AG08395 (cell line): ENCODE measurements at regions not wholly inside any gene's neighbourhood (a gene's known extent, or its start where the extent isn't known, plus 50 kb on each side); places are given as distances from the start of the nearest gene placed in this dataset.

ENCODE experiments used
- DNase-seq: peaks from one replicate; pipeline ENCODE4 v3.0.0; 2012; ENCODE audit warnings: mixed read lengths, low spot score

GRCh38 chr2:76579911-76580310 lies 869.2 kb upstream of the GCFC2 start:
- no peak for DNase-seq

- no peak for DNase-seq
Observed at GRCh38 chr2:76572981-76573380, 862.3 kb upstream of the GCFC2 start.

DNA sequence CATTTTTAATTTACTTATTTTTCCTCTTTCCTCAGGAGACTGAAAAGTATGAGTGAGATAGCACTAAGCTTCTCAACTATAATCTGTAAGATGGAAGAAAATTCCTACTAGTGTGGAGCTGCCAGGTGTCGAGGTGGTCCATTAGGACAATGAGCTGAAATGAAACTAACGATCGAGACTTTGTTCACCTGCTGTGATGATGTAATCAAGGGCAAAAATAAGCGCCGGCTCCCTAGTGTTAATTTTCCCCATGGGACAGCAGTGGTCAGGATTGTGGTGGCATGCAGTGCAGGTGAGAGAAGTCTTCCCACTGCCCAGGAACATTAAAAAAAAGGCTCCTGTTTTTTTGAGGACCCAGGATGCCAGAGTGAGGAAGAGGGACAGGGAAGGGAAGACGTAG lies 859.1 kb upstream of the GCFC2 start:
- DNase-seq: no peak

- DNase-seq: no peak
Observed at GRCh38 chr2:76567478-76567877, 856.8 kb upstream of the GCFC2 start.

- no peak for DNase-seq
Observed at GRCh38 chr2:76564734-76565133, 854.0 kb upstream of the GCFC2 start.

DNA sequence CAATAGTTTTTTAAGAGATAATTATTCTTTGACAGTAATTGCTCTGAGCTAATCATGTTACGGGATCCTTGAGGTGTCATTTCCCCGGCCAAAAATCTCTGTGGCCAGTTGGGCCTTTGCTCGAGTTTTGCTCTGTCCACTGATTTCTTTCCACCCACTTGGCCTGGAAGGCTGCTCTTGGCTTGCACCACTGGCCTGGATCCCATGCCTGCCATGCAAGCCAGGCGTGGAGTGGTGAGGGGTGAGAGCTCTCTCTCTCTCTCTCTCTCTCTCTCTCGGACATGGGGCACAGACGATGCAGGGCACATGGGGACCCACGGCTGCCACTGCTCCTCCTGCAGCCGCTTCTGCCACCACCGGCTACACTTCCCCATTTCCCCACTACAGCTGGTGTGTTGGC lies 853.0 kb upstream of the GCFC2 start:
- no peak for DNase-seq

GRCh38 chr2:76558157-76558556 lies 847.4 kb upstream of the GCFC2 start:
- no peak for DNase-seq

DNA sequence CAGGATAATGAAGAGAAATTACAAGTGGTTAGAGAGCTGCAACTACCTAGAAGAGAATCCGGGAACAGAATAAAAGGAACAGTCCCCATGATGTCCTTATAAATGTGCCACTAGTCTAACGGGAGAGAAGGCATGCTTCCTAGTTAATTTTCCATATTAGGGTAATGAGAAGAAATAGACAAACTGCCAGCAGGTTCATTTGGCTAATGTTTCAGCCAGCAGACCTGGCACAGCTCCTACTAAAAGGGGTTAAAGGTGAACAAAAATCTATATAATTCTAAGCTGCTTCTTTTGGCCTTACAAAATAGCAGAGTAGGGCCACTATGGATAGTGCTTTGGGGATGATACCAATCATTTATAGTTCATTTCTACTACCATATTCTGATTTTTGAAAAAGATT lies 845.3 kb upstream of the GCFC2 start:
- DNase-seq: no peak

DNA sequence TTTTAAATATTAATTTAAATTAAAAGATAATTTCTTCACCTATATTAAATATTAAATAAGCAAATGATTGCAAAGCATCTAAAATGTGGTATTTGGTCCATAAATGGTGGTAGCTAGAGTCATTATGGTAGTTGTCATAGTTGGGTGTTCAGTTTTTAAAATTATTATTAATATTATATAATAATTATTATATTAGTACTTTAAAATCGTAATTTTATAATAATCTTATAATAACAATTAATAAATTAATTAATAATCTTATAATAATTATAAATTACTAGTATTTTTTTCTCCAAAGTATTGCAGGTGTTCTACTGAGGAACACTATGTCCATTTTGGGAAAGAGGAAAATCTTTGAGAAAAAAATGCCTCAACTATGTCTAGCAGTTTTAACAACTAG lies 835.5 kb upstream of the GCFC2 start:
- DNase-seq: no peak

DNA sequence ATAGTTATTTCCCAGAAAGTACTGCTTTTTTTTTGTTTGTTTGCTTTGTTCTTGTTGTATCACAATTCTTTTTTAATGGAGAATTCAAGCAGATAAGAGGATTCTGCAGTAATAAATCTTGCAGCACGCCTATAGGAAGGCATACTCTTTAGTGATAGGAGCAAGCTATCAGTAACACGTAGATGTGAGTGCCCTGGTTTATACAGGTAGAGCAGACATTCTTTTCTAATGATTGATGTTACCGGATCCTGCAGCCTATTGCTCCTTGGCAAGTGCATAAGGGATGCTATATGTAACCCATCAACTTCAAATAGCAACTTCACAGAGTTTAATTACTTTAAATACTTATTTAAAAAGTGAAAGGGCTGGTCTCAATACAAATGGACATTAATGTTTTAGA lies 834.2 kb upstream of the GCFC2 start:
- no peak for DNase-seq

DNA sequence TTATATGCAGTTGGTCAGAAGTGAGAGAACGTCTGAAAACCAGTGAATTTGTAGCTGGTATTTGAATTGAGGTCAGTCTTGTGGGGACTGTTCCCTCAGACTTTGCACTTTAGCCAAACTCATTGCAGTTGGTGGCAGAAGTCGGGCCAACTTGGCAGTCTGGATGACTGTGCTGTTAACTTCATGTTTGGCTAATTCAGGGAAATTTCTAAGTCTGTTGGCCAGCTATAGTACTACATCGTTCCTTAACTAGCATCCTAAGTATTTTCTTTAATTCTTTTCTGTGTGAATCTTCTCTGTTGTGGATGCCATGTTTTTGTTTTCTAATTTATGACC lies 806.8 kb upstream of the GCFC2 start:
- DNase-seq: no peak

GRCh38 chr2:76516861-76517573 lies 806.3 kb upstream of the GCFC2 start:
- DNase-seq: no peak

GRCh38 chr2:76512201-76512820 lies 801.6 kb upstream of the GCFC2 start:
- no peak for DNase-seq

- no peak for DNase-seq
Observed at GRCh38 chr2:76506538-76506937, 795.8 kb upstream of the GCFC2 start.

GRCh38 chr2:76501641-76502040 lies 790.9 kb upstream of the GCFC2 start:
- no peak for DNase-seq

DNA sequence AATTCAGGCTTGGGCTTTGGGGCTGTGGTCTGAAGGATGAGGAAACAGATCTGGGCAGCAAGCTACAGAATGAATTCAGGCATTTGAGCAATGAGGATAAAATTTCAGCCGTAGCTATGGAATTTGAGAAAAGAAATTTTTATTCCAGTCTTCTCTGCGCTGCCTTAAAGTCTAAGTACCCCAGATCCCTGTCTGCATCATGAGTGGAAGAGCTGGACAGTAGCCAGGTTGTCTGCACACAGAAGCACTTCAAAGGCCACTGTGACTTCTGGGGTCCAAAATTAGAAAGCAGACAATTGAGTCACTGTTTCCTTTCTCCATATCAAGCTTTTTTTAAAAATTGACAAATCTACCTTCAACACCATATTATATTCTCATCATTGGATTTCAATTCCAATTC lies 787.6 kb upstream of the GCFC2 start:
- no peak for DNase-seq

- DNase-seq: no peak
Observed at GRCh38 chr2:76491503-76491902, 780.8 kb upstream of the GCFC2 start.

DNA sequence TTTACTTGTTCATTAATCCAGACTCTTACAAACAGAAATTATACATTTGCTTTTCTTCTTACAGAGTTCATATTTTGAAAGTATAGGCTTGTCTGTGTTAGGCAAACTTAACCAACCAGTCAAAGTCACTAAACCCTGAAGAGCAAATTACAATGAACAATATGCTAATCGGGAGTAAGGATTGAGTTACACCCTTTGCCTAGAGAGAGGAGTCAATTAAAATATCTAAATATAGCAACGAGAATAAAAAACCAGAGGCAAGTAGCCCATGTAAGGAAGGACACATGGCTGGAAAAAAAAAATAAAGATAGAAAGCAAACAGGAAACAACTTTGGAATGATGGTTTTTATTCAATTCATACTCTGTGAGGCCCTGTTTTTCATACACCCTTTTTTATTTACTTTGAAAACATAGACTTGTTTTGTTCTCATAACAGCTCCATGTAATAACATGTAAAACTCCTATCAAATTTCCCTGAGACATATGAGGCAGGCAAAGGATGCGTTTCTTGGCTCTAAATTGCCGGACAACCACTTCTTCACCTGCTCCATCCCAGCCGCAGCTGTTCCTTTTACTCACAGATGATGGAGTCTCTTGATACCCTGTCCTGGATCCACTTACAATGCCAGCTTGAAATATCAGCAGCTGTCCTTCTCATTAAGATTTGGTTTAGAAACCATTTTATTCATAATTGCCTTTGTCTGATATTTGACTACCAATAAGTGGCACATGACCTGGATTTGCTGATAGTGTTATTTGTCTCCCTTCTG lies 767.7 kb upstream of the GCFC2 start:
- DNase-seq: no peak

GRCh38 chr2:76472946-76473345 lies 762.2 kb upstream of the GCFC2 start:
- DNase-seq: no peak

- no peak for DNase-seq
Observed at GRCh38 chr2:76469066-76469465, 758.4 kb upstream of the GCFC2 start.

DNA sequence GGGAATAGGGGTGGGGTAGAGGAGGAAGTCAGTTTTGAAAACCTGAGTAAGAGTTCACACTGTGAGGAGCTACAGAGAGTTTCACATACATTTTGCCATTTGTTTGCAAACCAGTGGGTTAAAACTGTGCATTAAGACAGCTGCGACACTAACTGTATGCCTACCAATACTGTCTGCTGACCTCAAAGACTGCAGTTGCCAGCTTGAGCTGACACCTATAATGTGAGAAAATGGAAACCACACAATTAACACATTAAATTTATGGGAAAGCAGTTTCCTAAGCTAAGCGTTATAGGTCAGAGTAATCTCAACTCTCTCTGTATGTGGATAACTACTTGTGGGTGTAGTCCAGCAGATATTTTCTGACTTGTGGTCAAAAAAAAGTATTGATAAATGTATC lies 756.6 kb upstream of the GCFC2 start:
- no peak for DNase-seq

DNA sequence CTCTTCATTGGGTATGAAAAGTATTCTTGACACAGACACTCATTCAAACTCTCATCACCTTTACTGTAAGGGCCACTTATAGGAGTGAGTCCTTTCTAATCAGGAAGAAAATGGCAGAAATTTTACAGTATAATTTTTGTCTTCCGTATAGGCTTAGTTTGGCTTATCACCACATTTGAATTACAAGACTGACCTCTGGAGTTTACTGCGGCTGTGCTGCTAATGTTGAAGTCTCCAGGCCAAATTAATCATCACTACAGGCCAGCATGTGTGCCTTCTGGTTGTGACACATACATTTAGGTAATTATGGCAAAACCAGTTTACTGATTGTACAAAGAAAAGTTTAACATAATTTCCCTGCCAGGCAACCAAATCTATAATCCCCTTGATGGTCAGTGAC lies 753.6 kb upstream of the GCFC2 start:
- DNase-seq: no peak

DNA sequence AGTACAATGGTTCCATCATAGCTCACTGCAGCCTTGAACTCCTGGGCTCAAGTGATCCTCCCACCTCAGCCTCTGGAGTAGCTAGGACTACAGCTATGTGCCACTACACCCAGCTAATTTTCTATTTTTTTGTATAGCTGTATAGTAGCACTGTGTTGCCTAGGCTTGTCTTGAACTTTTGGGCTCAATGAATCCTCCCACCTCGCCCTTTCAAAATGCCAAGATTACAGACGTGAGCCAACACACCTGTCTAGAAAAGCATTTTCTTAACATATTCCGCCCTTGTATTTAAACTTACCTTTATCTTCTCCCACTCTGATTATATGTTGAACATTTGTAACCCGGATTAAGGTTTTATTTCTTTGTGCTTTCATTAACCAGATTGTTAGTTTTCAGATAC lies 750.7 kb upstream of the GCFC2 start:
- DNase-seq: no peak

- DNase-seq: no peak
Observed at GRCh38 chr2:76455910-76456309, 745.2 kb upstream of the GCFC2 start.
